ENCODE measurements at regions not wholly inside any gene's neighbourhood (a gene's known extent, or its start where the extent isn't known, plus 50 kb on each side); places are given as distances from the start of the nearest gene placed in this dataset.

DNA sequence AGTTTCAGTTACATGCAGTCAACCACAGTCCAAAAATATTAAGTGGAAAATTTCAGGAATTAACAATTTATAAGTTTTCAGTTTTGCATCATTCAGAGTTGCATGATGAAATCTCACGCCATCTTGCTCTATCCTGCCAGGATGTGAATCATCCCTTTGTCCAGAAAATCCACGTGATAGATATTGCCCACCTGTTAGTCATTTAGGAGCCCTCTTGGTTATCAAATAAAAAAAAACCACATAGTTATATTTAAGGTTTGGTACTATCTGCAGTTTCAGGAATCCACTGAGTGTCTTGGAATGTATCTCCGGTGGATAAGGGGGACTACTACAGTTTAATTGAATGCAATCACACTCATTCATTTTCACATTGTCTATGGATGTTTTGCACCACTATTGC, 1249.0 kb upstream of the CITED2 start:
- ATAC-seq (no peak), DNase-seq (no peak)
- Mint-ChIP-seq H3K4me3 (no peak overlapping the region), H3K36me3 (ENCODE audit: low read depth) (no peaks in the 10 kb centered on the region), H3K27me3 (no peaks in the 10 kb centered on the region), H3K27ac (no peak overlapping the region), H3K4me1 (no peaks in the 10 kb centered on the region)
- no peaks in the 10 kb centered on the region for H3K9me3 ChIP-seq (ENCODE audit: control insufficient read depth, low read length, poor library complexity, severe bottlenecking)

DNA sequence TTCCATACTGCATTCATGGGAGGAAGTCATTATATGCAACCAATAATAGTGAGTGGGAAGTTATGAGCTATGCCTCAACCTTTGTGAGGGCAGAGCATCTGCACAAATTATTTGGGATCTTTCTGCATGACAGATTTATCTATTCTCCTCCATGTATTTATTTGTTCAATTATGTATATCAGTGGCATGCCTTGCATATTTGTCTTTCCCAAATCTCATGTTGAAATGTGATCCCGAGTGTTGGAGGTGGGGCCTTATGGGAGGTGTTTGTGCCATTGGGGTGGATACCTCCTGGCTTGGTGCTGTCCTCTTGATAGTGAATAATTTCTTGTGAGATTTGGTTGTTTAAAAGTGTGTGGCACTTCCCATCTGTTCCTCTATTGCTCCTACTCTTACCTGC, 1246.0 kb upstream of the CITED2 start:
- H3K27me3 Mint-ChIP-seq: no peaks in the 10 kb centered on the region
- DNase-seq (no peak), ATAC-seq (no peak)
- no peak overlapping the region for H3K27ac Mint-ChIP-seq
- no peak overlapping the region for H3K4me3 Mint-ChIP-seq
- no peaks in the 10 kb centered on the region for H3K4me1 Mint-ChIP-seq
- H3K36me3 Mint-ChIP-seq (ENCODE audit: low read depth): no peaks in the 10 kb centered on the region
- H3K9me3 ChIP-seq (ENCODE audit: control insufficient read depth, low read length, poor library complexity, severe bottlenecking): no peaks in the 10 kb centered on the region

DNA sequence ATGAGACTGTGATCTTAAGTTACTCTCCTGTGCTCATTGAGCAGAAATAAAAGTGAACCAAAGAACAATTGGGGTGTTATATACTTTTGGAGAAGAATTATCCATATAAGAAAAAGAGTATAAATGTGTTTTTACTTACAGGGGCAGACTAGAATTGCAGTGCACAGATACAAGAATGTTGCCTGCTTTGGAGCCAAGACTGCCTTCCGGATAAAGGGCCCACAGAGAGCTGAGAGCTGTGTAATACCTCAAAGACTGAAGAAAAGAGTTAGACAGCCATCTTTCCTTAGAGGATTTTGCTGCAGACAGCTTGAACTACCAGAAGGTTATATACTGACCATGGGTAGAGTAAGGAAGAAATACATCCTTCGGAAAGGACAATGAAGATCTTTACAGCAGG, 1235.5 kb upstream of the CITED2 start:
- DNase-seq: no peak
- Mint-ChIP-seq H3K4me1 (no peaks in the 10 kb centered on the region), H3K36me3 (ENCODE audit: low read depth) (no peaks in the 10 kb centered on the region), H3K27ac (no peak overlapping the region), H3K4me3 (no peak overlapping the region), H3K27me3 (no peaks in the 10 kb centered on the region)
- ATAC-seq: no peak
- H3K9me3 ChIP-seq (ENCODE audit: control insufficient read depth, low read length, poor library complexity, severe bottlenecking): no peaks in the 10 kb centered on the region

DNA sequence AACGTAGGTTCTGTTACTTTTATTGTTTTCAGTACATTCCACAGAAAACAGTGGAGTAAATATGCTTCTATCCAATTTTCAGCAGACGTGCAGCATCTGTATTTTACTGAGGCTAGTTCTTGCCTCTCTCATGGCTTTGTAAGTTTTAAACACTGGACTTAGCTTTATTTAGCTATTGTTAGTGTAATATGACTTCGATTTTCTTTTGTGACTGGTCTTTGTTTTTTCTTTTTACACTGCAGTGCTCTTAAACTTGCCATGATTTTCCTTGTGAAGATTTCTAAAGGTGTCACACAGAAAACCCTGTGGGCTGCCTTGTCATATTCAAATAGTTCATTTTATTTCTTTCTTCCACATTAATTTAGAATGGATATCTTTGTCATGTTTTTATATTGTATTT, 1234.9 kb upstream of the CITED2 start:
- Mint-ChIP-seq H3K4me3 (no peak overlapping the region), H3K27me3 (no peaks in the 10 kb centered on the region), H3K27ac (no peak overlapping the region), H3K36me3 (ENCODE audit: low read depth) (no peaks in the 10 kb centered on the region), H3K4me1 (no peaks in the 10 kb centered on the region)
- ATAC-seq: no peak
- no peak for DNase-seq
- H3K9me3 ChIP-seq (ENCODE audit: control insufficient read depth, low read length, poor library complexity, severe bottlenecking): no peaks in the 10 kb centered on the region

DNA sequence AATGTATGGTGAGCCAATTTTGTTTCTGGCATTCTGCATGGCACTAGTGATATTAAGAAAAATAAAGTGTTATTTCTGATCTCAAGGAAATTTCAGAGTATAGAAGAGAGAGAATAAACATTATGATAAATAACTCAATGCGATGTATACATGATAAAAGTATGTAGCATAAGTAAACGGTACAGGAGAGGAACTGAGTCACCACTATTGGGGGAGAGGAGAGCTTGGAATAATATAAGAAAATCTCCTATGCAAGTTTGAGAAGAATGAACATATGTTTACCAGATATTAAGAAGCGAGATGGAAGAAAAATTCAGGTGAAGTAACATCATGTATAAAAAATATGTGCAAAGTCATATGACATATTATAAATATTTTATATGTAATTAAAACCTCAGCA, 1230.3 kb upstream of the CITED2 start:
- H3K36me3 Mint-ChIP-seq (ENCODE audit: low read depth): no peaks in the 10 kb centered on the region

DNA sequence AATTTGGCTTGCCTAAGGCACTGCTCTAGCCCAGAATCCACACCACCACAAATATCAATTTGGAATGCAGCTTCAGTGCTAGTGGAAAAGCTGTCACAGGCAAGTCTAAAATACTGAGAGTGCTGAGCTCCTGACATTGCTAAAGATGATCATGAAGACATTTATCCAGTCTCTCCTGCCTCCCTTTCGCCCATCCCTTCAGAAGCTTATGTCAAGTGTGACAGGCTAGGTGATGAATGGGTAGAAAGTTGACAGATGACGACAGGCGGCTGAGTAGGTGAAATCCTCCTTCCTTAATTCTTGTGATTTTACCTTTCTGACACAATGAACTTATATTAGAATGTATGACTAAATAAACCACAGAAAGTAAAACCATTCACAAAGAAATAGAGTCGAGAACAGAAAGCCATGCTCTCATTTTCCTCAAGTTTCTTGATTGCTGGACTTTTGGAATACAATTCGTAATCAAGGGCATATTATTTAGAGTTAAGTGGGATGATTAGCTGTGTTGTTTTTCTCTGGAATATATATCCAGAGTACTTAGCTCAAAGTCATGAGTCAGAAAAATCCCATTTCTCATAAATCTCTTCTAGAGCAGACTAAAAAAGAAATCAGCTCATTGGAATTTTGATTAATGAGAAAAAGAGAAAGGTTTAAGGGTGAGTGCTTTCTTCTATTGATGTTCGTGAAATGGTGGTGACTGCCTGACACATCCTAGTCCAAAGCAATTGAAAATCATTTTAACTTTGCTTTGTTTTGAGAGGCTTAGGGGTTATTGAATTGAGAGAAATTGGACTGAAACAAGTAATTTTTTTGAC, 1228.2 kb upstream of the CITED2 start:
- H3K27ac Mint-ChIP-seq: no peak overlapping the region
- H3K9me3 ChIP-seq (ENCODE audit: control insufficient read depth, low read length, poor library complexity, severe bottlenecking): no peaks in the 10 kb centered on the region
- H3K36me3 Mint-ChIP-seq (ENCODE audit: low read depth): no peaks in the 10 kb centered on the region
- ATAC-seq (no peak), DNase-seq (no peak)
- H3K4me3 Mint-ChIP-seq: no peak overlapping the region
- H3K4me1 Mint-ChIP-seq: no peaks in the 10 kb centered on the region
- peaks cover 15% of the 10 kb centered on the region for H3K27me3 Mint-ChIP-seq

More for the DNA sequence above, 1230.3 kb upstream of the CITED2 start:
- no peak for ATAC-seq
- Mint-ChIP-seq H3K4me3 (no peak overlapping the region), H3K27ac (no peak overlapping the region), H3K4me1 (no peaks in the 10 kb centered on the region), H3K27me3 (peaks cover 15% of the 10 kb centered on the region)
- DNase-seq: no peak
- H3K9me3 ChIP-seq (ENCODE audit: control insufficient read depth, low read length, poor library complexity, severe bottlenecking): no peaks in the 10 kb centered on the region

DNA sequence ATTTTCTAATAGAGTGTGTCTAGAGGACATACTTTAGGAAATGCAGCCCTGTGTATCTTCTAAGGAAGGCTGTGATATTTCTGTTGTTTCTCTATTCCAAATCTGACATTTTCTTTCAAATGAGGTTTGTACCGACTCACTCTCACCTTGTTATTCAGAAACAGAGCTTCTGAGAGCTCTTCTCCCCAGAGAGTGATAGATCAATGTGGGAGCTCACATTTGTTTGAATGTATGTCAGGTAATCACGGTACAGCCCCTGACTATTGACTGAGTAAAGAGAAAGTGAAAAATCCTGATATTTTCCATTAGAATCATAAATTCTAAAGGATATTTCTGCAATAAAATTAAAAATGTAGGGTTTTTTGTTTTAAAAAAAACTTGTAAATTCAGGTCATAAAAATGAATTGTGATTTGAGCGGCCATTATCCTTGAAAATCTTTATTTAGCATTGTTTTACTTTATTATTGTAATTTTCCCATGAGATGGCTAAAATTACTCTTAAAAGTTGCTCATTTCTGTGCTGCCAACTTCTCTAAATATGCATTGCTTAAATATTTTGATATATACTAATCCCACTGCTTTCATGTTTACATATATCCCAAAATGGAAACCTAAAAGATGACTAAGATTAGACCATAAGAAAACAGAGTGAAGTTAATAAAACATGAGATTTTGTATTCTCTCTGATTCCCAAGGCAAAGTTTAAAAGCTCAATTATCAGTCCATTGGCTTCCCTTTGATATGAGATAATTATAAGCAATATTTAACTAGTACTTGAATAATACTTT, 1226.8 kb upstream of the CITED2 start:
- Mint-ChIP-seq H3K4me3 (no peak overlapping the region), H3K27ac (no peak overlapping the region), H3K36me3 (ENCODE audit: low read depth) (no peaks in the 10 kb centered on the region), H3K27me3 (peaks cover 15% of the 10 kb centered on the region), H3K4me1 (peaks cover 2% of the 10 kb centered on the region)
- H3K9me3 ChIP-seq (ENCODE audit: control insufficient read depth, low read length, poor library complexity, severe bottlenecking): no peaks in the 10 kb centered on the region
- ATAC-seq (no peak), DNase-seq (no peak)

DNA sequence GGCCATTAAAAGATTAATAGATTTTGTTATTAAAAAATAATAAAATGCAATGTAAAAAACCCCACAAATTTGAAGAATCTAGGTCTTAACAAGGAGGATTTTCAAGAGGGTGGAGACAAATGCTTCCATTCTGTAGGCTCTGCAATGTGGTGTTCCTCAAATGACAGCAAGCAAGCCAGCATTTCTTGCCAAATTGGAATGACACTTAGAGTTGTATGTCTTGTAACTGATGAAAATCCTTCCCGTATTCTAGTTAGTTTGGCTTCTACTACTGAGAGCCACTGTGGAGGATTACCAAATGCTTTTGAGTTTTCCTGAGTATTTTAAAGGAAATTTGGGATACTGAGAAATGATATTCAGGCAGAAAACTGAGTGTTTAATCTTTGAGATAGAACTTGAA, 1225.5 kb upstream of the CITED2 start:
- no peak overlapping the region for H3K4me3 Mint-ChIP-seq
- ATAC-seq (no peak), DNase-seq (no peak)
- H3K36me3 Mint-ChIP-seq (ENCODE audit: low read depth): no peaks in the 10 kb centered on the region
- no peak overlapping the region for H3K27ac Mint-ChIP-seq
- H3K27me3 Mint-ChIP-seq: peaks cover 15% of the 10 kb centered on the region
- peaks cover 2% of the 10 kb centered on the region for H3K4me1 Mint-ChIP-seq
- H3K9me3 ChIP-seq (ENCODE audit: control insufficient read depth, low read length, poor library complexity, severe bottlenecking): no peaks in the 10 kb centered on the region

DNA sequence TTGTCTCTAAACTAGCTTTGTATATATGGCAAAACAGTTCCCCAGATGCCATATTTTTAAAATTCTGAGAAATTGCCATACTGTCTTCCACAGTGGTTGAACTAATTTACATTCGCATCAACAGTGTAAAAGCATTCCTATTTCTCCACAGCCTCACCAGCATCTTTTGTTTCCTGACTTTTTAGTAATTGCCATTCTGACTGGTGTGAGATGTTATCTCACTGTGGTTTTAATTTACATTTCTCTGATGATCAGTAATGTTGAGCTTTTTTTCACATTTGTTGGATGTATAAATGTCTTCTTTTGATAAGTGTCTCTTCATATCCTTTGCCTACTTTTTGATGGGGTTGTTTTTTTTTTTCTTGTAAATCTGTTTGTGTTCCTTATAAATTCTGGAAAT, 1222.7 kb upstream of the CITED2 start:
- no peak for DNase-seq
- H3K4me1 Mint-ChIP-seq: peaks cover 2% of the 10 kb centered on the region

DNA sequence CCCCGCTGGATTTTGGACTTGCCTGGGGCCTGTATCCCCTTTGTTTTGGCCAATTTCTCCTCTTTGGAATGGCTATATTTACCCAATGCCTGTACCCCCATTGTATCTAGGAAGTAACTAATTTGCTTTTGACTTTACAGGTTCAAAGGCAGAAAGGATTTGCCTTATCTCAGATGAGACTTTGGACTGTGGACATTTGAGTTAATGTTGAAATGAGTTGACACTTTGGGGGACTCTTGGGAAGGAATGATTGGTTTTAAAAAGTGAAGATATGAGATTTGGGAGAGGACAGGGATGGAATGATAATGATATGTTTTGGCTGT, 1220.3 kb upstream of the CITED2 start:
- Mint-ChIP-seq H3K4me1 (peaks cover 2% of the 10 kb centered on the region), H3K36me3 (ENCODE audit: low read depth) (no peaks in the 10 kb centered on the region), H3K27me3 (no peaks in the 10 kb centered on the region), H3K4me3 (no peak overlapping the region), H3K27ac (no peak overlapping the region)
- no peak for ATAC-seq
- no peak for DNase-seq
- no peaks in the 10 kb centered on the region for H3K9me3 ChIP-seq (ENCODE audit: control insufficient read depth, low read length, poor library complexity, severe bottlenecking)

More for the DNA sequence above, 1222.7 kb upstream of the CITED2 start:
- H3K27me3 Mint-ChIP-seq: peaks cover 13% of the 10 kb centered on the region
- ATAC-seq: no peak
- no peak overlapping the region for H3K4me3 Mint-ChIP-seq
- no peak overlapping the region for H3K27ac Mint-ChIP-seq
- no peaks in the 10 kb centered on the region for H3K9me3 ChIP-seq (ENCODE audit: control insufficient read depth, low read length, poor library complexity, severe bottlenecking)
- H3K36me3 Mint-ChIP-seq (ENCODE audit: low read depth): no peaks in the 10 kb centered on the region

DNA sequence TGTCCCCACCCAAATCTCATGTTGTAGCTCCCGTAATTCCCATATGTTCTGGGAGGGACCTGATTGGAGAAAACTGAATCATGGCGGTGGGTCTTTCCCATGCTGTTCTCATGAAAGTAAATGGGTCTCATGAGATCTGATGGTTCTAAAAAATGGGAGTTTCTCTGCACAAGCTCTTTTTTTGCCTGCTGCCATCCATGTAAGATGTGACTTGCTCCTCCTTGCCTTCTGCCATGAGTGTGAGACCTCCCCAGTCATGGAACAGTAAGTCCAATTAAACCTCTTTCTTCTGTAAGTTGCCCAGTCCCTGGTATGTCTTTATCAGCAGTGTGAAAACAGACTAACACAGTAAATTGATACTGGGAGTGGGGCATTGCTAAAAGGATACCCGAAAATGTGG, 1218.4 kb upstream of the CITED2 start:
- no peak overlapping the region for H3K27ac Mint-ChIP-seq

DNA sequence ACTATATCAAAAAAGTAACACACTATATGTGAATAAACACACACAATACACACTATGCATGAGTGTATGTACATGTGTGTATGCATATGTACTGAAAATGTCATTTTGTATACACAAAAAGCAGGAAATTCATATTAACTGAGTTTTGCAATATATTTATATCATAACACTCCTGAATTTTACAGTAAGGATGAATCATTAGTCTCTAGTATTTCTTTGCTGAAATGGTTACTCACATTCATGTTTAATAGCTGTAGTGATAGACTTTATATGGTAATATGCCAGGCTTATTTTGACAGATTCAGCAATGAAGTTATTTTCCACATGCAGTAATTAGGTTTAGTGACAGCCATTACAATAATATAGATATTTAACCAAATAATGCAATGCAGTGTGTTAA, 1216.2 kb upstream of the CITED2 start:
- no peak overlapping the region for H3K4me3 Mint-ChIP-seq
- H3K4me1 Mint-ChIP-seq: no peaks in the 10 kb centered on the region
- H3K9me3 ChIP-seq (ENCODE audit: control insufficient read depth, low read length, poor library complexity, severe bottlenecking): no peaks in the 10 kb centered on the region
- no peak for ATAC-seq
- no peak for DNase-seq
- H3K27ac Mint-ChIP-seq: no peak overlapping the region
- H3K27me3 Mint-ChIP-seq: no peaks in the 10 kb centered on the region
- H3K36me3 Mint-ChIP-seq (ENCODE audit: low read depth): no peaks in the 10 kb centered on the region

More for the DNA sequence above, 1218.4 kb upstream of the CITED2 start:
- H3K4me3 Mint-ChIP-seq: no peak overlapping the region
- peaks cover 2% of the 10 kb centered on the region for H3K4me1 Mint-ChIP-seq
- H3K27me3 Mint-ChIP-seq: no peaks in the 10 kb centered on the region
- DNase-seq (no peak), ATAC-seq (no peak)
- H3K36me3 Mint-ChIP-seq (ENCODE audit: low read depth): no peaks in the 10 kb centered on the region
- H3K9me3 ChIP-seq (ENCODE audit: control insufficient read depth, low read length, poor library complexity, severe bottlenecking): no peaks in the 10 kb centered on the region

DNA sequence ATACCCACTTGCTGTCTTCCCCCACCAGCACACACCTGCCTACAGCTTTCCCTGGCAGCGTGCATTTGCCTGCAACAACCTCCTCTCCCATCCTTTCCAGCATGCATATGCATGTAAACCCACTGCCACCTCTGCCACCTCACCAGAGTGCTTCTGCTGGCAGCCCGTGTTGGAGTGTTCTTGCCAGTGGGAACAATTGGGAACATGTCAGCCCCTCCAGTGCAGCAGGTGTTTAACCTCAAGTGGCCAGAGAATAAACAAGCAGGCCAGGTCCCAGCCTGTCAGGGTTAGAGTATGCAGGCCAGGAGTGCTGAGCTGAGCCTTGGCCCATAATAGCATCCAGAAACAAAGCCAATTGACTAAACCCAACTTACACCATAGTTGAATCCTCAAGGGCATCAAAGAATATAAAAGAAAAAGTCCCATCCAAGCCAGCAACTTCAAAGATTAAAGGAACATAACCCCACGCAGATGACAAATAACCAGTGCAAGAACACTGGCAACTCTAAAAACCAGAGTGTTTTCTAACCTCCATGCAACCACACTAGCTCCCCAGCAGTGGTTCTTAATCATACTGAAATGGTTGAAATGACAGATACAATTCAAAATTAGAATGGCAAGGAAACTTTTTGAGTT, 1212.1 kb upstream of the CITED2 start:
- ATAC-seq: no peak
- H3K27me3 Mint-ChIP-seq: no peaks in the 10 kb centered on the region

More for the DNA sequence above, 1212.1 kb upstream of the CITED2 start:
- no peak for DNase-seq
- Mint-ChIP-seq H3K36me3 (ENCODE audit: low read depth) (no peaks in the 10 kb centered on the region), H3K4me1 (peaks cover 5% of the 10 kb centered on the region), H3K27ac (no peak overlapping the region), H3K4me3 (no peak overlapping the region)
- H3K9me3 ChIP-seq (ENCODE audit: control insufficient read depth, low read length, poor library complexity, severe bottlenecking): no peaks in the 10 kb centered on the region

Data from T-helper 17 cell (primary cell).